Mucosa of stomach (tissue), 1 donor: ENCODE measurements at regions not wholly inside any gene's neighbourhood (a gene's known extent, or its start where the extent isn't known, plus 50 kb on each side); places are given as distances from the start of the nearest gene placed in this dataset.

Source experiments
- H3K27me3 ChIP-seq: one replicate; pipeline ENCODE4 v1.7.0; 2013; ENCODE audit warnings: mild to moderate bottlenecking, low read length; ENCODE audit not compliant: control insufficient read depth, insufficient read depth
- H3K36me3 ChIP-seq: one replicate; pipeline ENCODE4 v1.7.0; 2013; ENCODE audit warnings: low read length; ENCODE audit not compliant: control insufficient read depth, insufficient read depth
- H3K4me1 ChIP-seq: one replicate; pipeline ENCODE4 v1.7.0; 2013; ENCODE audit warnings: mild to moderate bottlenecking, low read length; ENCODE audit not compliant: control insufficient read depth, insufficient read depth
- H3K4me3 ChIP-seq: one replicate; pipeline ENCODE4 v1.7.0; 2013; ENCODE audit warnings: low read length
- H3K9ac ChIP-seq: one replicate; pipeline ENCODE4 v1.7.0; 2013; ENCODE audit warnings: mild to moderate bottlenecking, low read length, moderate library complexity
- H3K9me3 ChIP-seq: one replicate; pipeline ENCODE4 v1.7.0; 2013; ENCODE audit warnings: mild to moderate bottlenecking, low read length, moderate library complexity; ENCODE audit not compliant: control insufficient read depth
- donor health status: Pancreatic carcinoma.

- no peaks in the 10 kb centered on the region for H3K9me3 ChIP-seq
- no peak overlapping the region for H3K4me3 ChIP-seq
- H3K27me3 ChIP-seq: no peaks in the 10 kb centered on the region
- H3K36me3 ChIP-seq: no peaks in the 10 kb centered on the region
- H3K4me1 ChIP-seq: no peaks in the 10 kb centered on the region
- no peak overlapping the region for H3K9ac ChIP-seq
These were observed 810.6 kb upstream of the ADGRL4 start for GRCh38 chr1:79817031-79817560.

- Histone ChIP-seq H3K9ac (no peak overlapping the region), H3K27me3 (no peaks in the 10 kb centered on the region), H3K36me3 (no peaks in the 10 kb centered on the region), H3K4me1 (no peaks in the 10 kb centered on the region), H3K4me3 (no peak overlapping the region), H3K9me3 (no peaks in the 10 kb centered on the region)
These were observed 808.6 kb upstream of the ADGRL4 start for GRCh38 chr1:79815115-79815514.

GRCh38 chr1:79811173-79811572 lies 804.6 kb upstream of the ADGRL4 start:
- no peaks in the 10 kb centered on the region for H3K9me3 ChIP-seq
- H3K27me3 ChIP-seq: no peaks in the 10 kb centered on the region
- no peaks in the 10 kb centered on the region for H3K4me1 ChIP-seq

GRCh38 chr1:79808816-79809475 lies 802.4 kb upstream of the ADGRL4 start:
- no peak overlapping the region for H3K4me3 ChIP-seq

More at GRCh38 chr1:79811173-79811572, 804.6 kb upstream of the ADGRL4 start:
- Histone ChIP-seq H3K9ac (no peak overlapping the region), H3K4me3 (no peak overlapping the region), H3K36me3 (no peaks in the 10 kb centered on the region)

GRCh38 chr1:79807816-79808215 lies 801.3 kb upstream of the ADGRL4 start:
- no peaks in the 10 kb centered on the region for H3K36me3 ChIP-seq
- no peaks in the 10 kb centered on the region for H3K4me1 ChIP-seq
- no peak overlapping the region for H3K4me3 ChIP-seq
- no peak overlapping the region for H3K9ac ChIP-seq
- H3K9me3 ChIP-seq: no peaks in the 10 kb centered on the region
- no peaks in the 10 kb centered on the region for H3K27me3 ChIP-seq

More at GRCh38 chr1:79808816-79809475, 802.4 kb upstream of the ADGRL4 start:
- Histone ChIP-seq H3K9me3 (no peaks in the 10 kb centered on the region), H3K27me3 (no peaks in the 10 kb centered on the region), H3K9ac (no peak overlapping the region), H3K36me3 (no peaks in the 10 kb centered on the region), H3K4me1 (no peaks in the 10 kb centered on the region)

GRCh38 chr1:79797487-79797886 lies 791.0 kb upstream of the ADGRL4 start:
- no peaks in the 10 kb centered on the region for H3K36me3 ChIP-seq
- H3K9me3 ChIP-seq: no peaks in the 10 kb centered on the region
- H3K4me1 ChIP-seq: no peaks in the 10 kb centered on the region
- no peak overlapping the region for H3K4me3 ChIP-seq
- H3K9ac ChIP-seq: no peak overlapping the region
- H3K27me3 ChIP-seq: no peaks in the 10 kb centered on the region

GRCh38 chr1:79796434-79796833 lies 789.9 kb upstream of the ADGRL4 start:
- Histone ChIP-seq H3K4me1 (no peaks in the 10 kb centered on the region), H3K27me3 (no peaks in the 10 kb centered on the region), H3K9me3 (no peaks in the 10 kb centered on the region), H3K36me3 (no peaks in the 10 kb centered on the region), H3K9ac (no peak overlapping the region), H3K4me3 (no peak overlapping the region)

GRCh38 chr1:79792219-79792930 lies 785.8 kb upstream of the ADGRL4 start:
- no peaks in the 10 kb centered on the region for H3K4me1 ChIP-seq
- no peak overlapping the region for H3K4me3 ChIP-seq
- H3K27me3 ChIP-seq: no peaks in the 10 kb centered on the region
- no peaks in the 10 kb centered on the region for H3K36me3 ChIP-seq
- no peak overlapping the region for H3K9ac ChIP-seq
- no peaks in the 10 kb centered on the region for H3K9me3 ChIP-seq

GRCh38 chr1:79791488-79792218 lies 785.1 kb upstream of the ADGRL4 start:
- no peaks in the 10 kb centered on the region for H3K36me3 ChIP-seq
- no peaks in the 10 kb centered on the region for H3K27me3 ChIP-seq
- H3K9me3 ChIP-seq: no peaks in the 10 kb centered on the region
- H3K4me3 ChIP-seq: no peak overlapping the region
- H3K9ac ChIP-seq: no peak overlapping the region
- no peaks in the 10 kb centered on the region for H3K4me1 ChIP-seq

- no peaks in the 10 kb centered on the region for H3K4me1 ChIP-seq
- H3K27me3 ChIP-seq: no peaks in the 10 kb centered on the region
- no peak overlapping the region for H3K9ac ChIP-seq
- H3K36me3 ChIP-seq: no peaks in the 10 kb centered on the region
- no peaks in the 10 kb centered on the region for H3K9me3 ChIP-seq
- H3K4me3 ChIP-seq: no peak overlapping the region
These were observed 784.4 kb upstream of the ADGRL4 start for GRCh38 chr1:79790950-79791349.

GRCh38 chr1:79787631-79788030 lies 781.1 kb upstream of the ADGRL4 start:
- Histone ChIP-seq H3K4me3 (no peak overlapping the region), H3K4me1 (no peaks in the 10 kb centered on the region), H3K9me3 (no peaks in the 10 kb centered on the region), H3K36me3 (no peaks in the 10 kb centered on the region), H3K27me3 (no peaks in the 10 kb centered on the region), H3K9ac (no peak overlapping the region)

GRCh38 chr1:79785964-79786363 lies 779.4 kb upstream of the ADGRL4 start:
- H3K9me3 ChIP-seq: no peaks in the 10 kb centered on the region
- no peak overlapping the region for H3K4me3 ChIP-seq
- no peak overlapping the region for H3K9ac ChIP-seq
- H3K4me1 ChIP-seq: no peaks in the 10 kb centered on the region
- no peaks in the 10 kb centered on the region for H3K36me3 ChIP-seq
- H3K27me3 ChIP-seq: no peaks in the 10 kb centered on the region
